IPS-NIHi7 (cell line): ENCODE measurements at regions not wholly inside any gene's neighbourhood (a gene's known extent, or its start where the extent isn't known, plus 50 kb on each side); places are given as distances from the start of the nearest gene placed in this dataset.

ENCODE experiments used
- DNase-seq: peaks from one replicate; pipeline ENCODE4 v3.0.0; 2012; ENCODE audit warnings: mixed read lengths; ENCODE audit errors: extremely low spot score

DNA sequence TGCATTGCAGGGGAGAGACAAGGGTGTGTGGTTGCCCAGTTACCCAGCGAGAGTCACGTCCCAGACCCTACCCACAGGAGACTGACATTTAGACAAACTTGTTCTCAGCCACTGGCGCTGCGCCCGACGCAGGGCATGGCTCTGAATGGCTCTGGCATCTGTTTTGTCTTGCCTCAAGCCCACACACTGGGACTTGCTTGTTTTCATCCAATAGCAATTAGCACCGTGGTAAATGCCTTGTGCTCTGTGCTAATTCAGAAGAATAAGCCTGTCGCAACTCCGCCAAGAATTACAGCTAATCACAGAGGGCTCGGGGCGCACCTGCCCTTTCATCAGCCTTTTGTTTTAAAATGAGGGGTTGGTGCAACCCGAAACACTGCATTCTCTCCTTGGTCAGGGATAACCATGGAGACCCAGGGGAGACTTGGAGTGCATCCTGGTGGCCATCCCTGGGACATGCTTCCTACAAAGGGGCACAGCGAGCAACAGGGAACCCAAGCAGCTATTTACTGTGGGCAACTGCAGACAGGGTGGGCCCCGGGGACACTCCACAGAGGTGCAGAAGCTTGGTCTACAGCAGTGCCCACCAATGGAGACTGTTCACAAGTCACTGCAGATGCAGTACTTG, 220.6 kb upstream of the ZFHX3 start:
- peak; percentile 51 for DNase-seq

DNA sequence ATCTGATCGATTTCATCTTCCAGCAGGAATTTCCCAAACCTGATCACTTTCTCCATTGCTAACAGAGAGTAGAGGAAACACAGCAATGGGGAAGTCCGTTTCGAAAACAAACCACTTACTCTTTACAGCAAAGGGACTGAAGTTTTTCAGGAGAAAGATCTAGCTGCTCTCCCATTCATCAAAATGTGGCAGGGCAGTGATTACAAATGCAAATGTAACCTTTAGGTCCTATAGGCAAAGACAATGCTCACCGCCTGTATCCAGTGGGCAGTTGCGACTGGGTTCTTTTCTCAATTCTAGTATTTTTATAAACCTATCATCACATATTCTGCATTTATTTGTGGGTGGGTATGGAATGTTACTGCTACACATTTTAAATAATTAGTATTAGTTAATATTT, 218.0 kb upstream of the ZFHX3 start:
- DNase-seq = no peak

DNA sequence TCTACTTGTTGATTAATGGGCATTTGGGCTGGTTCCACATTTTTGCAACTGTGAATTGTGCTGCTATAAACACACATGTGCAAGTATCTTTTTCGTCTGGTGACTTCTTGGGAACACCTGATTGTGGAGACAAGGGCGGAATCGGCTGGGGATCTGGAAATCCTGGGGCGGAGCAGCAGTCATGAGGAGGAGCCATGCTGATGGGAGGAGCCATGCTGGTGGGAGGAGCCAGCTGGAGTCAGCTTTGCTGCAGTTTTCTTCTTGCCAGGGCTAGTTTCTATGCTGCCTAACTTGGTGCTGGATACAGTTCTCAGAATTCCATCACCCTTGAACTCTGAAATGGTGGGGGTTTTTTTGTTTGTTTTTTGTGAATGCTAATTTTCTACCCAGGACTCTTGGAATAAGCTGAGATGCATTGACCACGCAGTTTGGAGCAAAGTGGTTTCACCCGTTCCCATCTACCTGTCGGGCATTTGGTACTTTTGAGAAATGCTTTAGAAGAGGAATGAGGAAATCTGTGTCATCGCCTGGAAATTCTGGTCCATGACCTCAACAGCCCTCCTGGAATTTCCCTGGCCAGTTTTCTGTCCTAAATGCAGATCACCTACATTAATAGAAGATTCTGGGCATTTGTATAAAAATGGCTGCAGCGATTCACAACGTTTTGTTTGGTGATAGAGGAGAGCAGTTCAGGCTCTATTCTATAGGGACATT, 217.4 kb upstream of the ZFHX3 start:
- peak; percentile 53 for DNase-seq

DNA sequence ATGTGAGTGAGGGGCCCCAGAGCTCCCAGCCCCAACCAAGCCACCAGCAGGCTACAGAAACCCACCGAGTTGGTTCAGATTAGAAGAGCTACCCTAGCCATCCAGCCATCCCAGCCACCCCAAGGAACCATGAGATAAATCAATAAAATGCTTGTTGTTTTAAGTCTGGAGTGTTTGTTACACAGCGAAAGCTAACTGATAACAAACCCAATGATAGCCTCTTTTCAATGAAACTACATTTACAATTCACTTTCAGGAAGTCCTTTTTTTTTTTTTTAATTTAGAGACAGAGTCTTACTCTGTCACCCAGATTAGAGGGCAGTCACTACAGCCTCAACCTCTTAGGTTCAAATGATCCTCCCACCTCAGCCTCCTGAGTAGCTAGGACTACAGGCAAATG, 215.0 kb upstream of the ZFHX3 start:
- DNase-seq = no peak

DNA sequence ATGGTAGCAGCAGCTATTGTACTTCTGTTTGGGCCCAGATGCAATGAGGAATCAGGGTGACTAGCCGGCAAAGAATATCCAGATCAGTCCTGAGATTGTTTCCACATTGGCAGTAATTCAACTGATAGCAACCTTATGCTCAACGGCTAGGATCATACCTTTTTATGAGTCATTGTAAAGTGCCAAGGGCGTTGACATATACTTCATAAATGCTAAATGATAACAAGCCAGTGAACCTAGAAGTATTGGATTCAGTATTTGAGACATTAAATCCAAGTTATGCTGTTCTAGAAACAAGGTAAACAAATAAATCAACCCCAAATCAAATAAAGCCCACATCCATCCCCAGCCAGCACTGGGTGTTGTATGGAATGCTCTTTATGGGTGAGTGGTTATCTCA, 207.1 kb upstream of the ZFHX3 start:
- DNase-seq = no peak

DNA sequence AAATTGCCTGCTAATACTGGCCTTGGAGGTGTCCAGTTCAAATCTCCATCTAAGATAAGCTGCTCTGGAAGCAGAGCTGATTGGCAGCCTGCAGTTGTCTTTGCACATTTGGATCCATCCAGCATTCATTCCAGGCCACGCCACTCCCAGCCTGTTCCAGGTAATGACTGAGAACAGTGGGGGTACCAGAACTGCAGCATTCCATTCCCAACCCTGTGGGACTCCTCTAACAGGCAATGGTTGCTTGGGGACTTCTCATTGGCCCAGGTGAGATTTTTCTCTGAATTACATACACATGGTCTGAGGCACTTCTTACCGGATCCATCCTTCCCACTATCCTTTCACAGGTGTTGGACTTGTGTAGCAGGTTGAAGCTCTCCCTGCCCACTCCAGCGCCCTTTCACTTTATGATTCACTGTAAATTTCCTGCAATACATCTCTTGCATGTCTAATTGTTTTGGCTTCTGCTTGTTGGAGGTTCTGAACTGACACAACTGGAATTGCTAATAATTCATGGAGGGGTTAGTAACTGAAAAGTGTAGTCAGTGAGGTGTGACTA, 206.1 kb upstream of the ZFHX3 start:
- no peak for DNase-seq

DNA sequence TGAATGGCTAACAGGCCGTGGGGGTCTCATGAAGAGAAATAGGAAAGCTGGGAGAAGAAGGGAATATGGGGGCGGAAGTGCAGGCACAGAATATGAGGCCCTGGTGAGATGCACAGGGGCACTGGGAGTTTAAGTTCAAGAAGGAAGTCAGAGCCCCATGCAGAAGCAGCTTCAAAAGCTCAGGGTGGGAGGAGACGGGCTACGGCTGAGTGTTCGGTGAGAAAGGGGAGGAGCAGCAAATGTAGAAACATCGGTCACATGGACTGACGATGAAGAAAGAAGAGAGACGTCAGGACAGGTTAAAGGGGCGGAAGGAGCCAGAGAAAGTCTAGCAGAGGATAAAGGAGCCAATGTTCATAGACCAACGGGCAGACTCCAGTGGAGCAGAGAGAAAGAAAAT, 204.5 kb upstream of the ZFHX3 start:
- DNase-seq = no peak

DNA sequence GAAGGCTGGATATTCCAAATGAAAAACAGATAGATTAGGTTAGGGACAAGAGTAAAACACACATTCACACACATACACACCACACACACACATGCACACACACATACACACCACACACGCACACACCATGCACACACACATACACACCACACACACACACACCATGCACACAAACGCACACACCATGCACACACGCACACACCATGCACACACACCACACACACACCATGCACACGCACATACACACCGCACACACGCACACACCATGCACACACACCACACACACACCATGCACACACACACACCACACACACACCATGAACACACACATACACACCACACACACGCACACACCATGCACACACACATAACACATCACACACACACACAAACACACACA, 203.7 kb upstream of the ZFHX3 start:
- DNase-seq = no peak

DNA sequence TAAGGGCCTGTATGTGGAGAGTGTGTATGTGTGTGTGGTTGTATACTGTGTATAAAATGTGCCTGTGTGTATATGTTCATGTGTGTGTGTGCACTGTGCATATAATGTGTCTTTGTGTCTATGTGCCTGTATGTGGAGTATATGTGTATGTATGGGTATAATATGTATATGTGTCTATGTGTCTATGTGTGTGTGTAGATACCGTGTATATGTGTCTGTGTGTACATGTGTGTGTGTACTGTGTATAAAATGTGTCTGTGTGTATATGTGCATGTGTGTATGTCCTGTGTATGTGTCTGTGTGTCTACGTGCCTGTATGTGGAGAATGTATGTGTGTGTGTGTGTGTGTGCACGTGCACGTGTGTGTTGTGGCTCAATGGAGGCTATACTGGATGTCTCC, 200.4 kb upstream of the ZFHX3 start:
- no peak for DNase-seq

DNA sequence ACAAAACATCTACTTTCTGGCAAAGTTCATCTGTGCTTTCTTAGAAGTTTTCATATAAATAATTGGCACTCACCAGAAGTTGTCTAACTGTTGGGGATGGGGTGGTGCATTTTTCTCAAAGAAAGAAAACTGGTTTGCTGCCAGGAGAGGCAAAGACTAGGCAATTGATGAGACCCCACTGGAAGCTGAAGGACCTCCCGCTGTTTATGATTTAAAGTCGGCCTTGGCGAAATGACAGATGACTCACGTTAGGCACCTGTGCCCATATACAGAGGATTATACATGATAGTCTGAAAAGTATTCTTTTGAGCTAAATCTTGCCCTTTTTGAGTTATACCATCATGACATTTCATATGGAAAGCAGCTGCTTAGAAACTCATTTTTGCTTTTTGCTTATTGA, 193.0 kb upstream of the ZFHX3 start:
- DNase-seq = no peak

DNA sequence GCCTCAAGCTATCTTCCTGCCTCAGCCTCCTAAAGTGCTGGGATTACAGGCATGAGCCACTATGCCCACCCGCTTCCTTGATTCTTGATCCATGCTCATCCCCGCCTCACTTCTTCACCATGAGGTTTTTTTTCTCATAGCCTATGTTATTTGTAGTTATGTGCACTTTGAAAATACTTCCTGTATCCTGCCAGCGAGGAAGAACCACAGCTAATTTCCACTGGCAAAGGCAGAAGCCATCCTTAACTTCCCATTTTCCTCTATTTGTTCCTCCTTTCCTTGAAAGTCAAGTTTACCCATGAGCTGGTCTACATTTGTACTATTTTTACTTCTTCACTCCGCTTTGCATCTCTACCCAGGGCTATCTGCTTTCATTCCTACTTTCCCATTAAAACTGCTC, 189.7 kb upstream of the ZFHX3 start:
- no peak for DNase-seq

DNA sequence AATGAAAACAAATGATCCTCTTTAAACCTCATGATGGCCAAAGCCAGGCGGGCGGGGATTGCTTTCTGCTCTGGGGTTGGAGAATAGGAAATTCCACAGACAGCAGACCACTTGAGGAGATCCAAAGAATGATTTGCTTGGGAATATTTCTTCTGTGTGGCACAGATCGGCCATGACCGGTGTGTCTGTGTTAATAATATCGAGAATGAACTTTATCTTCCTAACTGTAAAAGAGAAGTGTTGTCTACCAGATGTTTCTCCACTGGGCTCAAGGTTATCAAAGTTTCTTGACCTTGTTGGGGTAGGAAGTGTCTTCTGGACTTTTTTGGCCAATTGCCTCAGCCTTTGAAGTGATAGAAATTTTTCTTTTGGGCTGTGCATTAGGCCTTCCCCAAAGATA, 186.6 kb upstream of the ZFHX3 start:
- DNase-seq = no peak

DNA sequence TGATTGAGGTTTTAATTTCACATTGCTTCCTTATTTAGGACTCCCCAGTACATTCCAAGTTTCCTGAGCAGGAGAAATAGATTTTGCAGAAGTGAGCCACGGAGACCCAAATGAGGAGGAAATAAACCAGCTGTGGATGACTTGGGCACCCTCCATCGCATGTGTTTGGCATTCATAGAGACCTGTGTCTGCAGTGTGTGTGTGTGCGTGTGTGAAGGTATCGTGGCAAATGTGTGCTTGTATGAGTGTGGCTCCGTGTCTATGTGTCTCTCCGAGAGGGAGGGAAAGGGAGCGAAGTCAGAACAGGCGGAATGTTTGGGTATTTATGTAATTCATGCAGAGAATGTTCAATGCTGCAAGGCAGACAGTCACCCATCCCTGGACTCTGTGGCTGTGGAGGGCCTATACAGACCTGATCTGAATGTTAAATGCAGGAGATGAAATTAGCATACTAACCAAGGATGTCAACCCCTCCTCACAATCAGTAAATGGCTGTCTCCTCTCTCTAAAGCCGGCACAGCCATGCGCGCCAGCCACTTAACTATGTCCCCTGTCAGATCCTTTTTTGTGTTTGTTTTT, 186.0 kb upstream of the ZFHX3 start:
- DNase-seq = no peak

DNA sequence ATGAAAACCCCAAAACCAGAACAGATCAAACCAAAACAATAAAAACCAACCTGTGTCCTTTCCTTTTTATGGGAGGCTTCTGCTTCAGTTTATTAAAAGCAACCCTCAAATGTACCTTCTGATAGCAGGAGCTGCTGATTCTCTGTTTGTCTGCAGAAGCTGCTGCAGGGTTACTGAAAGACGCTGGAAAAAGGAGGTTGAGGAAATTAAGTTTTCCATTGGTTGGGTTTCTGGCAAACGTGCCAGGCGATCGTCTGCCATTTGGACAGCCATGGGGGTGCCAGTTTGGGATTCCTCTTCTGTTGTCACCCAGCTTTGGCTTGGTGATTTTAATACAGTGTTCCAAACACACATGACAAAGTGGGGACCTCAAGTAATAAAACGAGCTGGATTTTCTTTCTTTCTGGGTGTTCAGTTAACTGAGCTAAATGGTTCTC, 185.4 kb upstream of the ZFHX3 start:
- DNase-seq = no peak

DNA sequence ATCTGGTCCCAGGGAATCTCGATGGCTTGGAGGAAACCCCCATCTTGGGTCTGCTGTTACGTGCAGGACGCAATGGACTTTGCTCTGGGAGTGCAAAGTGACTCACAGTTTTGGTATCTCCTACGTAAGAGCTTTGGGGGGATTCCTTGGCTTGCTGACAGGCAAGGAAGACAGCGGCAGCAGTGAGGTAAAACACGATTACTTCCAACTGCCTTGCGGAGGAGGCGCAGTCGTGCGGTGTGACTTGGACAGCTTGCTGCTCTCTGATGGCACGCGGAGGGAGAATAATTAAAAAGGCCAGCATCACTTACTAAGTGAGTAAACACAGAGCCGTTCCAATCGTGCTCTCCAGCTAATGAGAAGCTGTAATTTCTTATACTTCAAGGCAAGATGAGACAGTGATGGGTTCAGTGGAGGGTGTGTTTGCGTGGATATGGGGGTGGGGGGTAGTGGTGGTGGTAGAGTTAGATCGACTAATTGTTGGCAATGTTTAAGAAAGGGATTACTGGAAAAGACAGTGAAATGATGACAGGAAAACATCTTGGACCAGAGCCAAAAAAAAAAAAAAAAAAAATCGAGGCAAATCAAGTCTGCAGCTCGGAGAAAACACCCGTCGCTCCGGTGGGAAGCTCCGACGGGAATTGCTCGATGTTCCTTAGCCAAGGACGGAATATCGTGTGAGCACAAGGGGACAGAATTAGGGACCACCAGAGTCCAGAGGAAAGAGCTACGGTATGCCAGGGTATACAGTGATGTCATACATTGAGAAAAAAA, 184.8 kb upstream of the ZFHX3 start:
- DNase-seq = peak; percentile 45

DNA sequence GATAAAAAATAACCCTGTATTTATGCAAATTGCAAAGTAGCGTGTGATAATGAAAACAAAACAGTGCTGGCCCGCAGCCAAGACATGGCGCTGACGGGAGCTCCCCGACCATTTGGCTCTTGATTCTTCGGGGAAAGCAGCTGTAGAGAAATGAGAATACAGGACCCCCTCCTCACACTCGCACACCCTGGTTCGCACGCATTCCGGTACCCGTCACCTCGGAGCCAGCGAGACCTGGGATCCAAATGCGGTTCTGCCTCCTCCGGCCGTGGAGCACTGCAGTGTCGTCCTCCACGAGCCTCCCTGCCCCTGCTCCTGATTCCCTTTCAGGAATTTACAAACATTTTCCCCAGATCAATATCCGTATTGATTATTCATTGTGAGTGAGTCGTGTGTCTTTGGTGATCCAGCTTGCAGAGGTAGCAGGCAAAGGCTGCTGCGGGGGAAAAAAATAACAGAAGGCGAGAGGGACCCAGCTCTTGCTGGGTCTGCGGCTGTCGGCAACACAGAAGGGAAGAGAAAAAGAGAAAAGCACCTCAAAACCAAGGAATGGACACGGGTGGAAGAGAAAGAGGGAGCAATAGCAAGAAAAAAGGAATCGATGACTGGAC, 184.1 kb upstream of the ZFHX3 start:
- DNase-seq = no peak

DNA sequence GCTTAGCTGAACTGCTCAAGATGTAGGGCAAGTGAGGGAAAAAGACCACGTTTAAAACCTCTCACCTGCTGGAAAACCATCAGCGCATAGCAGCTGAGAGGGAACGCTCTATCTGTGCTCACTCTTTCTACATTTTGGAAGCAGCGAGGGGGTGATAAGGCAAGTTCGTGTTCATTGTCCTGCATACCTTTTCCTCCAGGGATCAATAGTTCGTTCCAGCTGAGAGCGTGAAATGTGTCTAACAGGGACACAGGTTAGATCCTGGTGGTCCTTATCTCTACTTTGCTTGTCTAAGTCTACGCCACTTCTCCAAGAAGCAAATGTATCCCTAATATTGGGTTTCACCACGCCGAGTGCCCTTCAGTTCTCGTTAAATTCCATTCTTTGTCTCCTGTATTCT, 183.5 kb upstream of the ZFHX3 start:
- DNase-seq = no peak

DNA sequence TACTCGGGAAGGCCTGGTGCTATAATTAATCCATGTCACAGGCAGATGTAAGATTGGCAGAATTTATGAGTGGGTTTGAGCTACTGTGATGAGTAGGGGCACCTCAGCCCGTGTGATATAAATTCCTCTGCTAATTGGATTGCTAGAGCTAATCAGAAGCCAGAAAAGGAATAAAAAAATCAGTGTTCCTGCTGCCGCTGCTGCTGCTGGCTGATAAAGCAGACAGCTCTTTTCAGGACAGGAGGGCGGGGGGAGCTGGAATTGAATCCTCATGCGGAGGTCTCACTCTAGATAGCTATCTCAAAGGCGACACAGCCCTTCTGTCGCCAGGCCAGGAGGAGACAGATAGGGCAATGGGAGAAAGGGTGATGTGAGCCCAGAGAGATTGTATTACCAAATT, 182.7 kb upstream of the ZFHX3 start:
- no peak for DNase-seq

DNA sequence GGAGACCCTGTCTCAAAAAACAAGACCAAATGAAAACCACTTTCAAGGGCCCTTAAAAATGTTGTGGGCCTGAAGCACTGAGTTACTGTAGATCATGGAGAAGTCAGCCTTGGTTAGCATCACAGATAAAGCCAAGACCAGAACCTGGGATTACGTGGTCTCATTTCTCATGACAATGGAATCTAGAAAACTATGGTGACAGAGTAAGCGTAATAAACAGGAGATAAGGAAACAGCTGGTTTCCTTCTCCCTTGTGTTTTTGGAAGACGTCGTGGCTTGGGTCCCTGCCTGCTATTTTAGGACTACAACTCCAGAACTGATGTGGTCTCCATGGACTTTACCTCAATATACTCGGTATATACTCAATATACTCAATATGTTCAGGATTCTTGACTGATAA, 180.7 kb upstream of the ZFHX3 start:
- no peak for DNase-seq

DNA sequence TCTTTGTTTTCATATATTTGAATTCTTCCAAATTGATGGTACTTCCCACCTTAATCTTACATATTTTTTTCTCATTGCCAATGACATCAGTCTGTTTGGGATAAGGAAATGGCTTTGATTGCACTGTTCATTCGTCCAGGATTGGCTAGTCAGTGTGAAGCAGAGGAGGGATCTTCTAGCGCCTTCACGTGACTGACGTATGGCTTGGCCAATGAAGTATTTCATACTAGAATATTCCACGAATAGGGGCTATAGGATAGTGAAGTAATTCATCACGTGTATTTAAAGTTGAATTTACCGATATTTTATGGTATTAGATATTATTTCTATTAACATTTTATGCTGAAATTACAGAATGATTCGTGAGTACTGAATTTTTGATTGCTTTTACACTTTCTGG, 178.7 kb upstream of the ZFHX3 start:
- DNase-seq = no peak

DNA sequence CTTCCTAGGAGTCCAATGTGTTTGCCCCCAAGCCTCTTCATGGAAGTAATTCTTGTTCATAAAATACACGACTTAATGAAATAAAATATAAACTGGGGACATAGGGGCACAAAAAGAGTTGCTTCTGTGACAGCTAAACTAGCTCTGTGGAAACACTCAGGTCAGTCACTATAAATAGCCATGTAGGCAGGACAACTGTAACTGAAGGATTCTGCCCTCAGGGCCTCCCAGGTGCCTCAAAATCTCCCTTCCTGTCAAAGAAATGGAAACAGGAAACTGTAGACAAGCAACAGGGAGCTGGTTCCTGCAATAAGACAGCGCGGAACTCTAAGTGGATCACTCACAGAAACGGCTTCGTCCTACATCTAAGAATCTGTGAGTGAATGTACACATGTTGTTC, 178.1 kb upstream of the ZFHX3 start:
- no peak for DNase-seq

DNA sequence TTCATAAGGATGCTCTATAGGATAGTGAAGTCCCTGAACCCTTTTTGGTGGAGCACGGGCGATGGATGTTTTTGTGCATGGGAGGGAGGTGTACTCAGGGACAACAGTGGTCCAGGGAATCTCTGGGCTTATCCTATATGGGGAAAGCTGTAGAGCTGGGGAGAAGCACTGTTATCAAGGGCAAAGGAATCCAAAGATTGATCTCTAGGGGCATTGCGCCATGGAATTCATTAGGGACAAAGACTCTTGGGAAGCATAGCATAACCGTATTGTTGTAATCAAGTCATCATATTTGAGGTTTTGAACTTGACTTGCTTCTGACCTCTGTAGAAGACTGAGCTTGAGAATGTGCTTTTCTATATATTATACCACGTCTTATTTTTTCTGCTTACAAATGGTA, 172.9 kb upstream of the ZFHX3 start:
- no peak for DNase-seq
